Neuron (in vitro differentiated cells): ENCODE measurements at regions not wholly inside any gene's neighbourhood (a gene's known extent, or its start where the extent isn't known, plus 50 kb on each side); places are given as distances from the start of the nearest gene placed in this dataset.

Experiments used
- H2AFZ ChIP-seq: one replicate; pipeline ENCODE4 v1.6.1; 2013; ENCODE audit warnings: low read depth, mild to moderate bottlenecking, inconsistent platforms, low read length, moderate library complexity
- H3K27me3 ChIP-seq: one replicate; pipeline ENCODE4 v1.6.1; 2013; ENCODE audit warnings: low read length; ENCODE audit not compliant: insufficient read depth
- H3K36me3 ChIP-seq: one replicate; pipeline ENCODE4 v1.6.1; 2013; ENCODE audit warnings: low read length; ENCODE audit not compliant: insufficient read depth
- H3K4me1 ChIP-seq: one replicate; pipeline ENCODE4 v1.6.1; 2013; ENCODE audit warnings: low read length; ENCODE audit not compliant: insufficient read depth
- H3K4me3 ChIP-seq: 2 replicates; pipeline ENCODE4 v1.5.1; 2013; ENCODE audit warnings: mild to moderate bottlenecking, low read length, moderate library complexity
- H3K9me3 ChIP-seq: one replicate; pipeline ENCODE4 v1.6.1; 2013; ENCODE audit warnings: low read length

GRCh38 chr1:165039996-165040395 is 316.5 kb downstream of the LMX1A start:
- Histone ChIP-seq H3K9me3 (no peaks in the 10 kb centered on the region), H3K4me3 (no peak overlapping the region), H3K36me3 (no peaks in the 10 kb centered on the region), H2AFZ (no peak overlapping the region), H3K27me3 (no peaks in the 10 kb centered on the region), H3K4me1 (no peaks in the 10 kb centered on the region)

GRCh38 chr1:165036403-165036802 is 320.1 kb downstream of the LMX1A start:
- no peak overlapping the region for H2AFZ ChIP-seq
- H3K9me3 ChIP-seq, result no peaks in the 10 kb centered on the region
- H3K4me3 ChIP-seq, result no peak overlapping the region
- no peaks in the 10 kb centered on the region for H3K27me3 ChIP-seq
- no peaks in the 10 kb centered on the region for H3K36me3 ChIP-seq
- H3K4me1 ChIP-seq, result no peaks in the 10 kb centered on the region

GRCh38 chr1:165034136-165034809 is 322.2 kb downstream of the LMX1A start:
- Histone ChIP-seq H3K4me1 (no peaks in the 10 kb centered on the region), H3K36me3 (no peaks in the 10 kb centered on the region), H2AFZ (no peak overlapping the region), H3K27me3 (no peaks in the 10 kb centered on the region), H3K9me3 (no peaks in the 10 kb centered on the region), H3K4me3 (no peak overlapping the region)

- H3K4me1 ChIP-seq, result no peaks in the 10 kb centered on the region
Measured at GRCh38 chr1:165031001-165031400, 325.5 kb downstream of the LMX1A start.

GRCh38 chr1:165025805-165026204 is 330.7 kb downstream of the LMX1A start:
- no peaks in the 10 kb centered on the region for H3K27me3 ChIP-seq
- H3K4me1 ChIP-seq, result no peaks in the 10 kb centered on the region
- H3K36me3 ChIP-seq, result no peaks in the 10 kb centered on the region
- H2AFZ ChIP-seq, result no peak overlapping the region
- H3K9me3 ChIP-seq, result no peaks in the 10 kb centered on the region
- no peak overlapping the region for H3K4me3 ChIP-seq

More at GRCh38 chr1:165031001-165031400, 325.5 kb downstream of the LMX1A start:
- Histone ChIP-seq H3K4me3 (no peak overlapping the region), H2AFZ (no peak overlapping the region), H3K36me3 (no peaks in the 10 kb centered on the region), H3K27me3 (no peaks in the 10 kb centered on the region), H3K9me3 (no peaks in the 10 kb centered on the region)

GRCh38 chr1:165014753-165015152 is 341.8 kb downstream of the LMX1A start:
- no peaks in the 10 kb centered on the region for H3K27me3 ChIP-seq
- H3K4me3 ChIP-seq, result no peak overlapping the region
- no peaks in the 10 kb centered on the region for H3K4me1 ChIP-seq
- no peak overlapping the region for H2AFZ ChIP-seq
- H3K36me3 ChIP-seq, result no peaks in the 10 kb centered on the region
- no peaks in the 10 kb centered on the region for H3K9me3 ChIP-seq

DNA sequence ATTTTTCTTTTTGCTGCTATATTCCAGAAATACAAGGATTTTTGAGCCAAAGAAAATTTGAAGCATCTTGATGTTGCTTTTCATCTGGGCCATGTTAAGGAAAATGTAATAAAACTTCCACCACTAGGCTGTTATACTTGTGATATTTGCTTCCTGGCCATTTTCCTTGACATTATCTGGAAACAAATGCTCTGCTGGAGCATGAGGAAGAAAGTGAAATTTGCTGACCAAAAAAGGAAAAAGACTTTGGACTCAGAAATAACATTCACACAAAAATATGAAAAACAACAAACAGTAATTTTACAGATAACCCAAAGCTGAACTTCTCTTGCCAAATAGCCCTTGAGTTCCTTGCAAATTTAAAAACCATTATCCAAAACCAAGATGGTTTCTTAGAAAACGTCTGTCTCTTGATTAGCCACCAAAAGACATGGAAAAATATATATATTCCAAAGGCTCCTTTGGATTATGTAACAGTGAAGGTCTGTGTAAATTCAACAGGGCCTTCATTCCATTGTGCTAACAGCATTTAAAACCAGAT is 344.5 kb downstream of the LMX1A start:
- Histone ChIP-seq H3K4me3 (no peak overlapping the region), H3K36me3 (no peaks in the 10 kb centered on the region), H3K4me1 (no peaks in the 10 kb centered on the region), H2AFZ (no peak overlapping the region), H3K27me3 (no peaks in the 10 kb centered on the region), H3K9me3 (no peaks in the 10 kb centered on the region)

- no peak overlapping the region for H3K4me3 ChIP-seq
- no peaks in the 10 kb centered on the region for H3K4me1 ChIP-seq
- no peaks in the 10 kb centered on the region for H3K27me3 ChIP-seq
- no peaks in the 10 kb centered on the region for H3K9me3 ChIP-seq
- no peaks in the 10 kb centered on the region for H3K36me3 ChIP-seq
- H2AFZ ChIP-seq, result no peak overlapping the region
Measured at GRCh38 chr1:165011186-165011585, 345.3 kb downstream of the LMX1A start.

- H3K4me3 ChIP-seq, result no peak overlapping the region
- H2AFZ ChIP-seq, result no peak overlapping the region
- no peaks in the 10 kb centered on the region for H3K9me3 ChIP-seq
- no peaks in the 10 kb centered on the region for H3K27me3 ChIP-seq
- no peaks in the 10 kb centered on the region for H3K4me1 ChIP-seq
- no peaks in the 10 kb centered on the region for H3K36me3 ChIP-seq
Measured at GRCh38 chr1:165010418-165011070, 346.0 kb downstream of the LMX1A start.

DNA sequence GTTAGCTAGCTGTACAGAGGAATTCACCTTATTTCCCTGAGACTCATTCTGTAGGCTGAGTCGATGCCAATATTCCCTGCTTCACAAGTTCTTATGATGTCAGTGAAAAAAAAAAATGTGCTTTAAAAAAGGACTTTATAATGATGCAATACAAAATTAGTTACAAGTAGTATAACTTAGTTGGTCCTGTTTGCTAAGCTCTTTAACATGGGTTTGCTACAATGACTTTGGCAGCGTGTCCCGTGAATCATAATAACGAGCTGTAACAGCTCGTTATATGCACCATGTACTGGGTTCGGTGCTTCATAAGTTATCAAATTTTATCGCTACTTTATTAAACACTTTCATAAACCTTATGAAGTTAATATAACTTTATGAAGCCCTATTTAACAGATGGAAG is 349.7 kb downstream of the LMX1A start:
- no peaks in the 10 kb centered on the region for H3K4me1 ChIP-seq
- H3K27me3 ChIP-seq, result no peaks in the 10 kb centered on the region
- no peak overlapping the region for H2AFZ ChIP-seq
- no peaks in the 10 kb centered on the region for H3K9me3 ChIP-seq
- H3K4me3 ChIP-seq, result no peak overlapping the region
- no peaks in the 10 kb centered on the region for H3K36me3 ChIP-seq

- H3K36me3 ChIP-seq, result no peaks in the 10 kb centered on the region
- H3K9me3 ChIP-seq, result no peaks in the 10 kb centered on the region
- no peak overlapping the region for H3K4me3 ChIP-seq
- H3K4me1 ChIP-seq, result no peaks in the 10 kb centered on the region
- H3K27me3 ChIP-seq, result no peaks in the 10 kb centered on the region
- H2AFZ ChIP-seq, result no peak overlapping the region
Measured at GRCh38 chr1:164999146-164999545, 357.4 kb downstream of the LMX1A start.

GRCh38 chr1:164991763-164992314 is 364.7 kb downstream of the LMX1A start:
- no peak overlapping the region for H3K4me3 ChIP-seq
- no peaks in the 10 kb centered on the region for H3K4me1 ChIP-seq
- no peak overlapping the region for H2AFZ ChIP-seq
- H3K27me3 ChIP-seq, result no peaks in the 10 kb centered on the region
- no peaks in the 10 kb centered on the region for H3K36me3 ChIP-seq
- no peaks in the 10 kb centered on the region for H3K9me3 ChIP-seq

- Histone ChIP-seq H3K4me1 (no peaks in the 10 kb centered on the region), H3K36me3 (no peaks in the 10 kb centered on the region), H2AFZ (no peak overlapping the region), H3K9me3 (no peaks in the 10 kb centered on the region), H3K27me3 (no peaks in the 10 kb centered on the region), H3K4me3 (no peak overlapping the region)
Measured at GRCh38 chr1:164983023-164983650, 373.4 kb downstream of the LMX1A start.
